KMS-11 (cell line): ENCODE measurements at regions not wholly inside any gene's neighbourhood (a gene's known extent, or its start where the extent isn't known, plus 50 kb on each side); places are given as distances from the start of the nearest gene placed in this dataset.

Experiments used
- H2AFZ ChIP-seq: fragments of 200-600 bp; sonication (generic); 2 replicates; pipeline ENCODE4 v1.6.1; 2016; ENCODE audit warnings: antibody characterized with exemption, mixed run types, low read depth
- H3K27ac ChIP-seq: fragments of 200-600 bp; sonication (generic); 2 replicates; pipeline ENCODE4 v1.6.1; 2016; ENCODE audit warnings: mild to moderate bottlenecking, mixed run types
- H3K27me3 ChIP-seq: fragments of 200-600 bp; sonication (generic); 2 replicates; pipeline ENCODE4 v1.6.1; 2017; ENCODE audit warnings: mild to moderate bottlenecking, low read depth, mixed run types, moderate library complexity; ENCODE audit not compliant: insufficient read depth
- H3K36me3 ChIP-seq: fragments of 200-600 bp; sonication (generic); 2 replicates; pipeline ENCODE4 v1.6.1; 2017; ENCODE audit warnings: mild to moderate bottlenecking, mixed run types; ENCODE audit not compliant: insufficient read depth
- H3K4me1 ChIP-seq: fragments of 200-600 bp; sonication (generic); 2 replicates; pipeline ENCODE4 v1.6.1; 2016; ENCODE audit warnings: mild to moderate bottlenecking, low read depth, mixed run types; ENCODE audit not compliant: poor library complexity, severe bottlenecking
- H3K4me2 ChIP-seq: fragments of 200-600 bp; sonication (generic); 2 replicates; pipeline ENCODE4 v1.7.0; 2016; ENCODE audit warnings: mild to moderate bottlenecking, mixed run types
- H3K4me3 ChIP-seq: fragments of 200-600 bp; sonication (generic); IDR thresholded peaks from 2 replicates; pipeline ENCODE4 v1.6.1; 2017; ENCODE audit warnings: low read depth, low read length, mixed read lengths; ENCODE audit not compliant: insufficient read depth
- H3K79me2 ChIP-seq: fragments of 200-600 bp; sonication (generic); 2 replicates; pipeline ENCODE4 v1.6.1; 2016; ENCODE audit warnings: low read depth, mixed run types; ENCODE audit not compliant: insufficient read depth
- H3K9ac ChIP-seq: fragments of 200-600 bp; sonication (generic); 2 replicates; pipeline ENCODE4 v1.6.1; 2016; ENCODE audit warnings: mild to moderate bottlenecking, mixed run types
- H4K20me1 ChIP-seq: fragments of 200-600 bp; sonication (generic); 2 replicates; pipeline ENCODE4 v1.6.1; 2016; ENCODE audit warnings: mild to moderate bottlenecking, mixed run types; ENCODE audit not compliant: insufficient read depth
- TF ChIP-seq, protein P1 (sequence below): fragments of 200-600 bp; sonication (generic); conservative IDR thresholded peaks from 2 replicates; pipeline ENCODE4 v1.6.1; 2017; ENCODE audit warnings: low read depth, mild to moderate bottlenecking, antibody characterized with exemption, low read length, moderate library complexity, mixed read lengths

DNA sequence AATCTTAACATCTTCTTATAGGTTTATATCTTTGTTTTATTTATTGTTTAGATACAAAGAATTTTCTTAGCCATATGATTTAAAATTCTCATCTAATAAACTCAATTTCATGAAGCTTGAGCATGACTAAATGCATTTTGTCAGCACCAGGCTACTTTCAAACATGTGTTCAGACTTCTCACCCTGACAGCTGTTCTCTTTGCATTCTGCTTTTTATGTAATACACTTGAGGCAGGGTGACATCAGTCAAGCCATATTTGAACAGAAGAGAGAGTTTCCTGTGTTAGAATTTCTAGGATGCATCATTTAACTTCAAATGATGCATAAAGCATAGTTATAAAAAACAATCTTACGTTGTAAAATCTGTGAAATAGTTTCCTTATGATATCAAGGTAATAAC is 1295.1 kb upstream of the PCDH20 start:
- no peaks in the 10 kb centered on the region for H3K36me3 ChIP-seq
- H3K9ac ChIP-seq = no peak overlapping the region
- TF ChIP-seq, protein P1, sequence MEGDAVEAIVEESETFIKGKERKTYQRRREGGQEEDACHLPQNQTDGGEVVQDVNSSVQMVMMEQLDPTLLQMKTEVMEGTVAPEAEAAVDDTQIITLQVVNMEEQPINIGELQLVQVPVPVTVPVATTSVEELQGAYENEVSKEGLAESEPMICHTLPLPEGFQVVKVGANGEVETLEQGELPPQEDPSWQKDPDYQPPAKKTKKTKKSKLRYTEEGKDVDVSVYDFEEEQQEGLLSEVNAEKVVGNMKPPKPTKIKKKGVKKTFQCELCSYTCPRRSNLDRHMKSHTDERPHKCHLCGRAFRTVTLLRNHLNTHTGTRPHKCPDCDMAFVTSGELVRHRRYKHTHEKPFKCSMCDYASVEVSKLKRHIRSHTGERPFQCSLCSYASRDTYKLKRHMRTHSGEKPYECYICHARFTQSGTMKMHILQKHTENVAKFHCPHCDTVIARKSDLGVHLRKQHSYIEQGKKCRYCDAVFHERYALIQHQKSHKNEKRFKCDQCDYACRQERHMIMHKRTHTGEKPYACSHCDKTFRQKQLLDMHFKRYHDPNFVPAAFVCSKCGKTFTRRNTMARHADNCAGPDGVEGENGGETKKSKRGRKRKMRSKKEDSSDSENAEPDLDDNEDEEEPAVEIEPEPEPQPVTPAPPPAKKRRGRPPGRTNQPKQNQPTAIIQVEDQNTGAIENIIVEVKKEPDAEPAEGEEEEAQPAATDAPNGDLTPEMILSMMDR = no peak
- H3K4me1 ChIP-seq = no peaks in the 10 kb centered on the region
- no peaks in the 10 kb centered on the region for H3K27me3 ChIP-seq
- H2AFZ ChIP-seq = no peak overlapping the region
- H3K4me2 ChIP-seq = no peak overlapping the region
- no peak overlapping the region for H3K27ac ChIP-seq
- H3K79me2 ChIP-seq = no peaks in the 10 kb centered on the region
- no peaks in the 10 kb centered on the region for H4K20me1 ChIP-seq
- no peak overlapping the region for H3K4me3 ChIP-seq

DNA sequence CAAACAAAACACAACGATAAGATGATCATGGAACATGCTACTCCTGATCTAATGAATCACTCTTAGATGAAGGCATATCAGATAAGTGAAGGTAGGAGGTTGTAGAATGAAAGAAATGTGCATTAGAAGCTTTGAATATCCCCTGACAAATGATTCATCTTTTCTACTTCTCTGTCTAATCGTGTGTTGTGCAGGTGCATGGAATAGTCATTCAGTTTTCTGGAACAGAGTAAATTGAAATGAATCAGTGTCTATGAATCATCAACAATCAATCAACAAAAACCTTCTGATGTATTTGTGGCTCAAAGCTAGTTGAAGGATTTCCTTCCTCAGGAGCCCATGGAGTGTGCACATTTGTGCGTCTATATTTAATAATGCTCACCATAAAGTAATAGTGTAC is 1290.4 kb upstream of the PCDH20 start:
- Histone ChIP-seq H3K4me2 (no peak overlapping the region), H3K27ac (no peak overlapping the region), H3K27me3 (no peaks in the 10 kb centered on the region), H2AFZ (no peak overlapping the region), H3K9ac (no peak overlapping the region), H3K4me1 (no peaks in the 10 kb centered on the region), H3K79me2 (no peaks in the 10 kb centered on the region), H4K20me1 (no peaks in the 10 kb centered on the region), H3K36me3 (no peaks in the 10 kb centered on the region), H3K4me3 (no peak overlapping the region)
- TF ChIP-seq, protein P1 = no peak

DNA sequence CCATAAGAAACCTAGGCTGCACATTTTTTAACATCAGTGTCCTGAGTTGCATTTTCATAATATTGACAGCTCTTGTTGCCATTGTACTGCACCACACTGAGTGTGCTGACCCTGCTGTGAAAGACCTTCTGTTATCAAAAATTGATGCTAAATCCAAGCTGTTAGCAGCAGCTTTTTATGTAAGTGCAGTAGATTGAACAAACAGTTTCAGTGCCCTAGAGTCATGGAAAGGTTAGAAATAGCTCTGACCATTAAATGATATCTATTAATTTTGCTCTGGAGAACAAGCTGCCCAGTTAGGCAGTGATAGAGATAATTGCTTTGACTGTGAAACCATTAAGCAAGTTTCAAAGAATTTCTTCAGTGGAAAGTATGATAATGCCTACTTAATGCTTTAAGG is 1289.2 kb upstream of the PCDH20 start:
- Histone ChIP-seq H4K20me1 (no peaks in the 10 kb centered on the region), H2AFZ (no peak overlapping the region), H3K27ac (no peak overlapping the region), H3K36me3 (no peaks in the 10 kb centered on the region), H3K4me2 (no peak overlapping the region), H3K4me3 (no peak overlapping the region), H3K79me2 (no peaks in the 10 kb centered on the region), H3K27me3 (no peaks in the 10 kb centered on the region), H3K9ac (no peak overlapping the region), H3K4me1 (no peaks in the 10 kb centered on the region)
- TF ChIP-seq, protein P1 = no peak

DNA sequence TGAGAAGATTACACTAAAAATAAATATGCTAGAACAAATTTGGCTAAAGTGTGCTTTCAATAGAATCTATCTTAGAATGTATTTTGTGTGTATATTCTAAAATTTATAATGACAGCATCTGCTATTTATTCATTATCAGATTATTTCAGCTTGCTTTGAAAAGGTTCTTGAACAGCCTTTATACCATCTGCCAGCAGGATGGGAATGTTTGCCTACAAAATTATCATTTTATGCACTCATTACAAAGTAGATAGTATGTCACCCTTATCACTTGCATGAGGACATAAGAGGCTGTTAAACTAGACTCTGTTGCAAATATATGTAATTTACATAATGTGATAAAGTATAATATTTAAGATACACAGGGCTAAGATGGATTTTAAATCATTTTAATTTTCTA is 1286.9 kb upstream of the PCDH20 start:
- Histone ChIP-seq H4K20me1 (no peaks in the 10 kb centered on the region), H2AFZ (no peak overlapping the region), H3K9ac (no peak overlapping the region), H3K36me3 (no peaks in the 10 kb centered on the region), H3K4me2 (no peak overlapping the region), H3K4me1 (no peaks in the 10 kb centered on the region), H3K4me3 (no peak overlapping the region), H3K27me3 (no peaks in the 10 kb centered on the region), H3K27ac (no peak overlapping the region), H3K79me2 (no peaks in the 10 kb centered on the region)
- TF ChIP-seq, protein P1 = no peak

DNA sequence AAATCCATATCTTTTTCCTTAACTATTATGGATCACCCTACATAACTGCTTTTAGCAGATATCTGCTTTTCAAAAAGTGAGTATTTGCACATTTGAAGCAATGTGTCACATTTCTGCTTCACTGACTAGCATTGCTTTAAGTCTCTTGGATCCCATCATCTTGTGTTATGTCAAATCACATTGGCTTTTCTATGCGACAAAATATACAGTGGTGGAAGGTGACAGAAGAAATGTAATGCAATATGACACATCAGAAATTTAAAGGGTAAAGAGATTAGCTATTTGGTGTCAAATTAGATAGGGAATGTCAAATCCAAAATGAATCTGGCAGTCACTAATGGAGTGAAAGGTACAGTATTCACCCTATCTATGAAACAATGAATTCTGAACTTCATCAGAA is 1282.1 kb upstream of the PCDH20 start:
- no peaks in the 10 kb centered on the region for H3K79me2 ChIP-seq
- no peaks in the 10 kb centered on the region for H3K4me1 ChIP-seq
- H3K4me3 ChIP-seq = no peak overlapping the region
- H3K27ac ChIP-seq = no peak overlapping the region
- no peak overlapping the region for H3K9ac ChIP-seq
- no peaks in the 10 kb centered on the region for H3K27me3 ChIP-seq
- TF ChIP-seq, protein P1 = no peak
- no peaks in the 10 kb centered on the region for H3K36me3 ChIP-seq
- no peaks in the 10 kb centered on the region for H4K20me1 ChIP-seq
- no peak overlapping the region for H2AFZ ChIP-seq
- no peak overlapping the region for H3K4me2 ChIP-seq
